ENCODE measurements at regions not wholly inside any gene's neighbourhood (a gene's known extent, or its start where the extent isn't known, plus 50 kb on each side); places are given as distances from the start of the nearest gene placed in this dataset.
"Not testable (repeated sequence)": the region's sequence is repeated elsewhere in the genome, so short reads cannot be mapped to it uniquely, and the experiment has no call there.

GRCh38 chr3:107942951-107943749 is 147.7 kb downstream of the CD47 start:
- DNase-seq (ENCODE audit: low read depth) = no peak

DNA sequence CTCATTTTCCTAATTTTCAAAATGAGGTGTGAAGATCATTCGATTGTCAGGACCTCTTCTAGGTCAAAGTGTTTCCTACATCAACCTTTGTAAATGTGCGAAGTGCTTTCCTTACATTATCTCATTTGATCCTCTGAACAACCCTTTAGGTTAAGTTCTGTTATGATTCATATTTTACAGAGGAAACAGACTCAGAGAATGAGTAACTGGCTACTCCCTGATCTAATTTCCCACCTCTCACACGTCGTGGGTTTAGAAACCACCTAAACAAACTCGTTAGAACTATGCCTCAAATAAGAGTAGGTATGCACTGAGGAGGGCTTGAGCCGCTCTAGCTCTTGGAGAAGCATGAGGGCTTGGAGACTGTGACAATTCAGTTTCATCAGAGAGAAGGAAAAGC is 148.6 kb downstream of the CD47 start:
- DNase-seq (ENCODE audit: low read depth) = peak; percentile 49

DNA sequence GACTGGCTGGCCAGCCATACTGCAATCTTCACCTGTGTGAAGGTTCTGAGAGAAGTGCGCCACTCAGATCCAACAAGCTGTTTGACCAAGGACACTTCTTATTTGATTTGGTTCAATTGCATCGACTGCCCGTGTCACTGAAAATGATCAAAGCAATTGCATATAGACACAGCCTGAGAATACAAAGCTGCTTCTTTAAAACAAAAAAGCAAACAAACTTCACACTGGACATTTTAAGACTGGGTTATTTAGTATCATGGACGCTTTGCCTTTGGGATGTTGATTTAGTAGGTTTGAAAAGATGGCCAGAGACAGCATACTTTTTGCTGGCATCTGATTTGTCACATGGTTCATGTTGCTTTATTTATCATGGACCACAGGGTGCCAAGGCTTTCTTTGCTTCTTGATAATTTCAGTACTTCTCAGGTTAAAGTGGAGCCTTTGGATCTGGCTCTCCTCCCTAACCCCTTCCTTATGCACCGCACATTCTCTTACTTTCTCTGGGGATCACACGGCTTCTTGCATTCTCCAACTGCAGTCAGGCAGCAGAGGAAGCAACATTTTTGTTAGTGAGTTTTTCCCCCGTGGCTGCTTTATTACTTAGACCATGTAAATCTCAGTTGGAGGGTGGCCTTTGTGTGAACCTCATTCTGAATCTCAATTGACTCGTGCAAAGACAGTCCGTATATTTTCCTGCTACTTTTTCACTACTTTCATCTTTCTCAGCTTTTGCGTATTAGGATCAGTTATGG is 151.0 kb downstream of the CD47 start:
- no peak for DNase-seq (ENCODE audit: low read depth)

DNA sequence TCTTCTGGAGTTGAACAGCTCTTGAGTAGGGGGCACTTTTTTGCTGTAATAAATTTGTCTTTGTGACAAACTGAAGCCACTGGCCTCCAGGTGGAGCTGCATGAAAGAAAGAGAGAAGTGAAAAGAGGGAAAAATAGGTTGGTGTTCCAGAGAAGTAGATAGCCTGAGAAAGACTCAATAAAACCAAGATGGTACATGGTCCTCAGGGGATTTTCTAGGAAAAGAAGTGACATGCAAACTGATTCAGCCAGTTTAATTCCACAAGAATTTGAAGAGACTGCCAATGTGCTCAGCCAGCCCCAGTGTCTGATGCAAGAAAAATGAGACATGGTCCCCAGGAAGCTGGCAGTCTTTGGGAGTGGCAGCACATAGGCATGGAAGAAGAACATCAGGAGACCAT is 152.7 kb downstream of the CD47 start:
- DNase-seq (ENCODE audit: low read depth) = peak; percentile 64

- no peak for DNase-seq (ENCODE audit: low read depth)
Measured at GRCh38 chr3:107934808-107935207, 156.0 kb downstream of the CD47 start.

- no peak for DNase-seq (ENCODE audit: low read depth)
Measured at GRCh38 chr3:107933450-107933849, 157.4 kb downstream of the CD47 start.

GRCh38 chr3:107931326-107931725 is 159.5 kb downstream of the CD47 start:
- no peak for DNase-seq (ENCODE audit: low read depth)

GRCh38 chr3:107929088-107929487 is 161.7 kb downstream of the CD47 start:
- DNase-seq (ENCODE audit: low read depth) = no peak

- DNase-seq (ENCODE audit: low read depth) = no peak
Measured at GRCh38 chr3:107928084-107928445, 162.8 kb downstream of the CD47 start.

DNA sequence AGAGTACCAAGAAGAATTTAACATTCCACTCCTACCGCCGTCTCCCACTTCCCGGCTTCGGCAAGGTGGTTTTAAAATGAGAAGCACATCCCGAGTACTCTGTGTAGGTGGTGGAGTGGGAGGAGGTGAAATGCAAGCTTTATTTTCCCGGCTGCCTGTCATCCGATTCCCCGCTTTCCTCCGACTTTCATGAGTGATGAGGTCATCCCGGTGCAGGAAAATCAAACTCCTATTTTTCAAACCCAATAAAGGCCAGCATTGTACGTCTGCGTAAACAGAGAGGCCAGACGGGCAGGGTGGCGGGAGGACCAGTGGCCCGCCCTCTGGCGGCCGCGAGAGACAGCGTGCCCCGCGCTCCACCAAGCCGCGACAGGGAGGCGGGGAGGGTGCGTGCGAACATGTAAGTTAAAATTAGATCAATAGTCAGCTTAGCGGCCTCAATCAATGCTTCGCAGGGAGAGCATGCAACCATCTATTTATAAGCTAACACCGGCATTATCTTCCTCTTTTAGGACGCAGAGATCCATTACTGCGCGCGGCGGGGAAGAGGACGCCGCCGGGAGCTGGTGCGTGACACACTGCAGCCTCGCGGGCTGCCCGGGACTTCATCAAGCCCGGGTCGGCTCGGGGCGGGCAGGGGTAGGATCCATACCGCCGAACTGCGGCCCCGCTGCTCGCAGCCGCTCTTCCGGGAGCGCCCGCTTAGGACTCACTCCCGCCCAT is 163.3 kb downstream of the CD47 start:
- DNase-seq (ENCODE audit: low read depth) = no peak

DNA sequence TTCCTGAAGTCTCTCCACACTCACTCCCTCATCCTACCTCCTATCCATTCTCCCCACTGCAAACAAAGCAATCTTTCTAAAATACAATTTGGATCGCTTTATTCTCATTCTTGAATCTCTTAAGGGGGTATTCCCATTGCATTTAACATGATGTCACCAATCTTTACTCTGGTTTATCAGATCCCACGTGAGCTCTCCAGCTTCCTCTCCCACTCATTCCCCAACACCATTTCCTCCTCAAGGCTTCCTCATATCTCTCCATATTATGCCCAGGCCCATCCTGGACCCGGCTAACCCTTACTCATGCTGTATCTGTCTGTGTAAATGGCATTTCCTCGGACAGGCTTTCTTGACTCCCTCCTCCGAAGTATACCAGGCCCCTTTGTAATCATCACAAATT is 165.0 kb downstream of the CD47 start:
- no peak for DNase-seq (ENCODE audit: low read depth)

DNA sequence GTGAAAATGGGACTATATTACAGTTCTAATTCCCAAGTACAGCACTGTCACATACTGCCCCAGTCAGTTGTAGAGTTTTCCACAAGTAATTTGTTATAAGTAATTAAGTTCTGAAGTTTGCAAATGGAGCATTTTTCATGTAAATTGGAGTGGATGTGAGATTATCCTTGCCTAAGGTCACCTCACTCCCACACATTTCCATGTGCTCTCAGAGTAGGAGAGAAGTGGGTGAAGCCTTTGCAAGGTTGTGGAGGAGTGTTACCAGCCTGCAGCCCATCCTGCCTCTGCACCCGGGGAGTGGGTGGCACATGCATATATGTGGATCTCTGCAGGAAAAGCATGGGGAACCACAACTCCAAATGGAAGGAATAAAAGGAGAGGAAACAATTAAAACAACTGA is 169.8 kb downstream of the CD47 start:
- no peak for DNase-seq (ENCODE audit: low read depth)

- no peak for DNase-seq (ENCODE audit: low read depth)
Measured at GRCh38 chr3:107920538-107920937, 170.3 kb downstream of the CD47 start.

- no peak for DNase-seq (ENCODE audit: low read depth)
Measured at GRCh38 chr3:107919239-107919638, 171.6 kb downstream of the CD47 start.

DNA sequence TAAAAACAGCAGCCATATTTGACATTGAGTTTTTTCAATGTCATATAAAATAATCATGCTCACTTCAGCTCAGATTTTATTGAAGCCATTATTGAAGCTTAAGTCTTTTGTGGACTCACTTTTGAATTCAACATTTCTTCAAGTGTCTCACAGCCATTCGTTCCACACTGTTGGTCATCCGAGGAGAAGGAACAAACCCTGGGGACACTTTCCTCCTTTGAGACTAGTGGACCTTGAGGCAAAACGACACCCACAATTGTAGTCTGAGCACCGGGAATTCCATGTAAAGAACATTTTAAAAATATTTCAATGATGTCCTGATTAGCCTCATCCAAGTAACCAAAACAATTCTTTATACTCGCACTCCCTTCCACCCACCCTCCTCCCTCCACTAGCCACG is 174.7 kb downstream of the CD47 start:
- DNase-seq (ENCODE audit: low read depth) = no peak

GRCh38 chr3:107915706-107916105 is 175.1 kb downstream of the CD47 start:
- DNase-seq (ENCODE audit: low read depth) = no peak

DNA sequence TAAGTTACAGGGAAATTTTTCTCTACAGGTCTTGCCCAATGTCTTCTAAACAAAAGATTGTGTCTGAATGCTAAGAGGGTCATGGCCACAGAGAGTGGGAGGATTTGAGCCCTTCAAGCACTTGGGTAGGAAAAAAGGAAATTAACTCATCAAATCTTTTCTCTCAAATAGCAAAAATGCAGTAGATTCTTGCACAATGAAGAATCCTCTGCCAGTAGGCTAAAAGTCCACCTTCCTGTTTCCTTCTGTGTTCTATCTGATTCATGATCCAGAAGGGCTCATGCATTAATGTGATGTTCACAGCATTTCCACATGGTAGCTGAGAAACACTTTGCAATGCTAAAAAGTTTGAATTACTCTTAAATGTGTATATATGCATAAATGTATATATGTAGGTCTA is 177.1 kb downstream of the CD47 start:
- peak; percentile 28 for DNase-seq (ENCODE audit: low read depth)

DNA sequence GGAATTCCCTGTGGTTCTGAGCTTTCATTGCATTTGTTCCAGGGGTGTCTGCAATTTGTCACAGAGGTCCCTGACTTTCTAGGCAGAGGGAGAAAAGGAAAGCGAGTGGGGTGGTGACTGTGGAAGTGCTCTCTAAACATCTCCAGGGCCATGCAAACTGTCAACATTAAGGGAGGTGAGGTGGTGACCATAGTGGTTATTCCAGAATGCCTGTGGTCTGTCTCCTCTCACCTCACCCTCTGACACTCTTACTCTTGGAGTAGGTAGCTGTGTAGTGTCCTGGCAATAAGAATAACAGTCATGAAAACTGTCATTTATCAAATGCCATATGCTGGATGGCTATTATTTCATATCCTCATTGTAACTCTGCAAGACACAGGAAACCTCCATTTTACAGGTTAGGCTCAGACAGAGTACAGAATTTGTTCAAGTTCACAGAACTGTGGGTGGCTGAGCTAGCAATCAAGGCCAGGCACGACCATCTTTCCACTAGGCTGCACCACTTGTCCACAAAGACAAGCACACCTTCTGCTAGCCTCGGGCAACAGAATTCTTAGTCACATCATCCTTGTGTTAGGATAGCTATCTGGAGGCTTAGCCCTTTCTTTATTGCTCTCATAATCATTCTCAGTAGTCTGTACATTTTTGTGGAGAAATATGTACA is 179.4 kb downstream of the CD47 start:
- no peak for DNase-seq (ENCODE audit: low read depth)

DNA sequence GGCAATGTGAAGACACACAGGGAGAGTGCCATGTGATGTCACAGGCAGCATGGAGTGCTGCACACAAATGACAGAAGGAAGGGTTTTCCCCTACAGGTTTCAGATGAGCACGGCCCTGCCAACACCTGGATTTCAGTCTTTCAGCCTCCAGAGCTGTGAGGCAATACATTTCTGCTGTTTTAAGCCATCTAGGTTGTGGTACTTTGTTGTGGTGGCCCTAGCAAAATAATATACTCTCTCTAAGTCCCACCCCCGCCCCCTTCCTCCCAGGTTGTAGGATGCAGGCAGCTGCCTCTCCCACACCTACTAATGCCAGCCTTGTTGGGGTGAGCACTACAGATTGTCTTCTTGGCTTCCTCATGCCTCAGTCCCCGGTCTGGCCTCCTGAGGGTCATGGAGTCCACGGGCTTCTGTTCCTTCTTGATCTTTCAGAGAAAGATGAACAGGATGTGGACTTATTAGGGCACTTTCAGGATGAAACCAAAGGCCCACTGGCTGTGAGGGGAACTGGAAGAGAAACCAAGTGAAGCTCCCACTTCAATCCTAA is 180.0 kb downstream of the CD47 start:
- DNase-seq (ENCODE audit: low read depth) = no peak

DNA sequence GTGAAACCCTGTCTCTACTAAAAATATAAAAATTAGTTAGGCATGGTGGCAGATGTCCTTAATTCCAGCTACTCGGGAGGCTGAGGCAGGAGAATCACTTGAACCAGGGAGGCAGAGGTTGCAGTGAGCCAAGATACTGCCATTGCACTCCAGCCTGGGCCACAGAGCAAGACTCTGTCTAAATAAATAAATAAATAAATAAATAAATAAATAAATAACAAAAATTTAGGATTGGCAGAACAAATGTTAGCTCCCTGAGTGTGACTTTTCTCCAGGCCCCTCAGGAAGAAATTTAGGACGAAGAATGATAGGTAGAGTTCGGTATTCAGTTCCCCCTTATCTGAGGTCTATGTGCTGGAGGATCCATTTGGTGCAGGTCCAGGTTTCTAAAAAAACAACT is 181.2 kb downstream of the CD47 start:
- not testable (repeated sequence) for DNase-seq (ENCODE audit: low read depth)

GRCh38 chr3:107907996-107908395 is 182.8 kb downstream of the CD47 start:
- no peak for DNase-seq (ENCODE audit: low read depth)

GRCh38 chr3:107904536-107905066 is 186.2 kb downstream of the CD47 start:
- DNase-seq (ENCODE audit: low read depth) = no peak

All from HS-5 (cell line).